Tibial artery (tissue), 4 donors: ENCODE measurements at regions not wholly inside any gene's neighbourhood (a gene's known extent, or its start where the extent isn't known, plus 50 kb on each side); places are given as distances from the start of the nearest gene placed in this dataset.
"Not testable (repeated sequence)": the region's sequence is repeated elsewhere in the genome, so short reads cannot be mapped to it uniquely, and the experiment has no call there.

Source experiments
- DNase-seq, 2 donors: peaks; one replicate each; pipeline ENCODE4 v3.0.0-alpha.2; 2019
- H3K27ac ChIP-seq, 2 donors: fragments of 200-600 bp; sonication (generic) in 1 of 2; 1 replicate in 1 of 2; 2 replicates in 1 of 2; pipeline ENCODE4 v1.5.1; 2018 to 2019; ENCODE audit warnings: mild to moderate bottlenecking in 1 of 2
- H3K27me3 ChIP-seq, 2 donors: fragments of 200-600 bp; sonication (generic) in 1 of 2; one replicate each; pipeline versions ENCODE4 v1.5.1 to v1.6.0; 2016 to 2019
- H3K36me3 ChIP-seq, 3 donors: fragments of 200-600 bp; sonication (generic) in 2 of 3; one replicate each; pipeline ENCODE4 v1.5.1; 2016 to 2019; ENCODE audit warnings: mild to moderate bottlenecking in 2 of 3
- H3K4me1 ChIP-seq, 4 donors: fragments of 200-600 bp; sonication (generic) in 2 of 4; 1 replicate in 3 of 4; 2 replicates in 1 of 4; pipeline ENCODE4 v1.5.1; 2016 to 2019
- H3K4me3 ChIP-seq, 2 donors: fragments of 200-600 bp; sonication (generic) in 1 of 2; 1 replicate in 1 of 2; 2 replicates in 1 of 2; pipeline ENCODE4 v1.5.1; 2018 to 2019; ENCODE audit warnings: mild to moderate bottlenecking in 2 of 2
- H3K9me3 ChIP-seq, 3 donors: fragments of 200-600 bp; sonication (generic) in 1 of 3; one replicate each; pipeline ENCODE4 v1.5.1; 2016 to 2019
- CTCF ChIP-seq, 2 experiments: fragments of 200-600 bp in 1 of 2; fragments of 450-650 bp in 1 of 2; IDR thresholded peaks; one replicate each; pipeline ENCODE4 v1.5.1; 2017 to 2019; ENCODE audit warnings: antibody characterized with exemption in 2 of 2, mild to moderate bottlenecking in 1 of 2, moderate library complexity in 1 of 2
- intact Hi-C: fragments of 100-400 bp; cut with DNase I; formaldehyde crosslinking; loops from one replicate; pipeline ENCODE4 v1.15.0; 2023; ENCODE audit warnings: low total_unique reads

GRCh38 chr7:142626420-142627035 is 122.7 kb upstream of the PRSS1 start:
- Histone ChIP-seq H3K4me3 (no peak overlapping the region), H3K27me3 (peaks cover 0 to 9% of the 10 kb centered on the region in 2 donors), H3K9me3 (no peaks in the 10 kb centered on the region), H3K36me3 (no peaks in the 10 kb centered on the region), H3K4me1 (no peaks in the 10 kb centered on the region), H3K27ac (no peak overlapping the region)
- intact Hi-C loops = no loop called here
- peak; percentile 31 to 37 for TF ChIP-seq CTCF (IDR thresholded peaks at IDR 0.05)
- peak in 1 of 2 donors; percentile 44 for DNase-seq

- H3K27me3 ChIP-seq = peaks cover 0 to 12% of the 10 kb centered on the region in 2 donors
- H3K27ac ChIP-seq, DNase-seq, intact Hi-C loops, H3K36me3 ChIP-seq, H3K4me3 ChIP-seq, H3K9me3 ChIP-seq, H3K4me1 ChIP-seq: not testable (repeated sequence)
Measured at GRCh38 chr7:142625216-142625615, 124.1 kb upstream of the PRSS1 start.

GRCh38 chr7:142620402-142620801 is 128.9 kb upstream of the PRSS1 start:
- H3K36me3 ChIP-seq = no peaks in the 10 kb centered on the region
- TF ChIP-seq CTCF (IDR thresholded peaks at IDR 0.05) = no peak
- no peaks in the 10 kb centered on the region for H3K9me3 ChIP-seq
- H3K4me3 ChIP-seq = no peak overlapping the region
- DNase-seq = no peak
- H3K27me3 ChIP-seq = peaks cover 0 to 20% of the 10 kb centered on the region in 2 donors
- H3K4me1 ChIP-seq = no peaks in the 10 kb centered on the region
- no peak overlapping the region for H3K27ac ChIP-seq
- intact Hi-C loops = no loop called here

- no peaks in the 10 kb centered on the region for H3K9me3 ChIP-seq
- no peak for TF ChIP-seq CTCF (IDR thresholded peaks at IDR 0.05)
- H3K4me3 ChIP-seq = no peak overlapping the region
- H3K36me3 ChIP-seq = no peaks in the 10 kb centered on the region
- intact Hi-C loops = no loop called here
- no peak for DNase-seq
- H3K4me1 ChIP-seq = no peaks in the 10 kb centered on the region
- H3K27me3 ChIP-seq = peaks cover 0 to 24% of the 10 kb centered on the region in 2 donors
- H3K27ac ChIP-seq = no peak overlapping the region
Measured at GRCh38 chr7:142618655-142619351, 130.5 kb upstream of the PRSS1 start.

- Histone ChIP-seq H3K27me3 (peaks cover 0 to 25% of the 10 kb centered on the region in 2 donors), H3K36me3 (no peaks in the 10 kb centered on the region), H3K4me1 (no peaks in the 10 kb centered on the region), H3K4me3 (no peak overlapping the region), H3K27ac (no peak overlapping the region), H3K9me3 (no peaks in the 10 kb centered on the region)
- intact Hi-C loops = no loop called here
- no peak for TF ChIP-seq CTCF (IDR thresholded peaks at IDR 0.05)
- no peak for DNase-seq
Measured at GRCh38 chr7:142616842-142617241, 132.4 kb upstream of the PRSS1 start.

- no peak for DNase-seq
- no peak overlapping the region for H3K27ac ChIP-seq
- no peak for TF ChIP-seq CTCF (IDR thresholded peaks at IDR 0.05)
- no peaks in the 10 kb centered on the region for H3K36me3 ChIP-seq
- no peak overlapping the region for H3K4me3 ChIP-seq
- H3K9me3 ChIP-seq = no peaks in the 10 kb centered on the region
- H3K27me3 ChIP-seq = peaks cover 0 to 30% of the 10 kb centered on the region in 2 donors
- intact Hi-C loops = no loop called here
- H3K4me1 ChIP-seq = no peaks in the 10 kb centered on the region
Measured at GRCh38 chr7:142616121-142616643, 133.1 kb upstream of the PRSS1 start.
